K562 (cell line): ENCODE measurements at regions not wholly inside any gene's neighbourhood (a gene's known extent, or its start where the extent isn't known, plus 50 kb on each side); places are given as distances from the start of the nearest gene placed in this dataset.

Source experiments
- EHMT2 ChIP-seq: fragments of 450-650 bp; IDR thresholded peaks from 2 replicates; pipeline ENCODE4 v1.6.1; 2018; ENCODE audit warnings: antibody characterized with exemption
- KDM2B ChIP-seq: fragments of 250-450 bp; sonication (Bioruptor Pico); IDR thresholded peaks from 2 replicates; pipeline ENCODE4 v1.8.0; 2021; ENCODE audit warnings: mild to moderate bottlenecking, moderate library complexity
- MAFF ChIP-seq: IDR thresholded peaks from 2 replicates; pipeline ENCODE4 v1.6.1; 2012; ENCODE audit warnings: low read length, improper control_type of control experiment
- MYNN ChIP-seq, 2 experiments: sonication (generic); formaldehyde crosslinking in 1 of 2; IDR thresholded peaks; 2 replicates each; pipeline versions ENCODE4 v1.5.0 to v1.6.1; 2016 to 2020; ENCODE audit warnings: antibody characterized with exemption in 1 of 2, missing genetic modification reagents in 1 of 2
- NFRKB ChIP-seq: fragments of 450-650 bp; IDR thresholded peaks from 2 replicates; pipeline ENCODE4 v1.6.1; 2016; ENCODE audit warnings: low read depth
- NRF1 ChIP-seq, 2 experiments: fragments of 450-650 bp; IDR thresholded peaks in 1 of 2; conservative IDR thresholded peaks in 1 of 2; 2 replicates each; pipeline ENCODE4 v1.6.1; 2014; ENCODE audit warnings: mild to moderate bottlenecking in 2 of 2
- PML ChIP-seq: IDR thresholded peaks from 2 replicates; pipeline ENCODE4 v1.6.1; 2012; ENCODE audit warnings: low read length, inconsistent platforms
- POLR2A ChIP-seq: fragments of 450-650 bp; conservative IDR thresholded peaks from 2 replicates; pipeline ENCODE4 v1.6.1; 2016
- POLR3G ChIP-seq: IDR thresholded peaks from 2 replicates; pipeline ENCODE4 v1.6.1; 2011; ENCODE audit not compliant: insufficient read length, insufficient replicate concordance; ENCODE audit errors: extremely low read depth
- PYGO2 ChIP-seq: fragments of 450-650 bp; IDR thresholded peaks from 2 replicates; pipeline ENCODE4 v1.6.1; 2016; ENCODE audit warnings: mild to moderate bottlenecking, missing genetic modification characterization, moderate library complexity, missing compliant biosample characterization
- RAD21 ChIP-seq, 2 experiments: fragments of 250-450 bp in 1 of 2; fragments of 450-650 bp in 1 of 2; sonication (Bioruptor Pico) in 1 of 2; formaldehyde crosslinking in 1 of 2; IDR thresholded peaks in 1 of 2; conservative IDR thresholded peaks in 1 of 2; 2 replicates each; pipeline versions ENCODE4 v1.4.0 to v1.8.0; 2020 to 2022; ENCODE audit warnings: mild to moderate bottlenecking in 2 of 2, moderate library complexity in 1 of 2
- RFX1 ChIP-seq: fragments of 450-650 bp; IDR thresholded peaks from 2 replicates; pipeline ENCODE4 v1.6.1; 2016; ENCODE audit warnings: mild to moderate bottlenecking, moderate library complexity
- TAF1 ChIP-seq: IDR thresholded peaks from 2 replicates; pipeline ENCODE4 v1.6.1; 2011; ENCODE audit warnings: mild to moderate bottlenecking, low read length, moderate library complexity; ENCODE audit not compliant: insufficient read depth, control insufficient read depth, severe bottlenecking; ENCODE audit errors: extremely low read depth
- ZBTB1 ChIP-seq: sonication (generic); formaldehyde crosslinking; IDR thresholded peaks from 2 replicates; pipeline ENCODE4 v1.8.1; 2023; ENCODE audit warnings: missing genetic modification reagents, low read depth, mild to moderate bottlenecking, borderline replicate concordance
- TF ChIP-seq, protein P1 (sequence below): sonication (generic); formaldehyde crosslinking; IDR thresholded peaks from 2 replicates; pipeline ENCODE4 v1.8.0; 2022; ENCODE audit warnings: missing genetic modification reagents, mild to moderate bottlenecking, borderline replicate concordance
- TF ChIP-seq, protein P2 (sequence below): fragments of 450-650 bp; conservative IDR thresholded peaks from 2 replicates; pipeline ENCODE4 v1.6.1; 2016; ENCODE audit warnings: missing genetic modification characterization, low read depth, mild to moderate bottlenecking, control low read depth, missing compliant biosample characterization
- TF ChIP-seq, protein P3 (sequence below): fragments of 450-650 bp; IDR thresholded peaks from 2 replicates; pipeline ENCODE4 v1.6.1; 2017; ENCODE audit warnings: antibody characterized with exemption
- TF ChIP-seq, protein P4 (sequence below): fragments of 450-650 bp; IDR thresholded peaks from 2 replicates; pipeline ENCODE4 v1.6.1; 2017; ENCODE audit warnings: antibody characterized with exemption, mild to moderate bottlenecking
- TF ChIP-seq, protein P5 (sequence below): sonication (generic); formaldehyde crosslinking; IDR thresholded peaks from 2 replicates; pipeline ENCODE4 v1.8.0; 2022; ENCODE audit warnings: mild to moderate bottlenecking, missing genetic modification reagents

DNA sequence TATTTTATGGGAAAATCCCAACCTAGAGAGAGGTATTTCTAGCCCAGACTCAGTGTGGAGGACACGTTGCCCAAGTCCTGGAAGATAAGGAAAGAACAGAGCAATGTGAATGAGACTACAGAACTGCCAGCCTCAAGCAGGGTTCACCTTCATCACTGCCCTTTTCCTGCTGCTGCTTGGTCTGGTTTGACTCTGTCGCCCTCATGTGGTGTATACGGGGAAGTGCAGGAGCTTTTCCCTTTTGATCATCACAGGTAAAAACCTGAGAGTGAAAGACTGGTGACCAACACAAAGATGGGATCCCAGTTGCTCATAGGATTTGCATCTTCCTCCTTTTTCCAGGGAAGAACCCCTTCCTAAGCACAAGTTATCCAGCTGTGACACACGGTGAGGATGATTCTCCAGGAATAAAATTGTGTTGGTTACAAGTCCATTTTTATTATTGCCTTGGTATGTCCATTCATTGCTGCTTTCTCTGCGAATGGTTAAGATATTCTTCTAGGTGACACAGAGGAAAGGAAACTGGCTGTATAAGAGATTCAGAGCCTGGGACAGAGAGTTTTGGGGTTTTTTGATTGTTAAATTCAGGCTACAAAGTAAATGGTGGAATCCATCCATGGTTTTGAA, 89.5 kb upstream of the CD53 start (continued):
- no peak for TF ChIP-seq RFX1
- 0 out of 2 replicates have a peak, but pooled peaks have one; percentile 24 for TF ChIP-seq EHMT2
- TF ChIP-seq KDM2B (CRISPR knock-in tag): no peak
- TF ChIP-seq, protein P1, sequence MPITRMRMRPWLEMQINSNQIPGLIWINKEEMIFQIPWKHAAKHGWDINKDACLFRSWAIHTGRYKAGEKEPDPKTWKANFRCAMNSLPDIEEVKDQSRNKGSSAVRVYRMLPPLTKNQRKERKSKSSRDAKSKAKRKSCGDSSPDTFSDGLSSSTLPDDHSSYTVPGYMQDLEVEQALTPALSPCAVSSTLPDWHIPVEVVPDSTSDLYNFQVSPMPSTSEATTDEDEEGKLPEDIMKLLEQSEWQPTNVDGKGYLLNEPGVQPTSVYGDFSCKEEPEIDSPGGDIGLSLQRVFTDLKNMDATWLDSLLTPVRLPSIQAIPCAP (CRISPR knock-in tag): no peak
- TF ChIP-seq NRF1 (conservative IDR thresholded peaks at IDR 0.05 in 1 of 2, IDR thresholded peaks at IDR 0.05 in 1 of 2): no peak
- TF ChIP-seq, protein P2, sequence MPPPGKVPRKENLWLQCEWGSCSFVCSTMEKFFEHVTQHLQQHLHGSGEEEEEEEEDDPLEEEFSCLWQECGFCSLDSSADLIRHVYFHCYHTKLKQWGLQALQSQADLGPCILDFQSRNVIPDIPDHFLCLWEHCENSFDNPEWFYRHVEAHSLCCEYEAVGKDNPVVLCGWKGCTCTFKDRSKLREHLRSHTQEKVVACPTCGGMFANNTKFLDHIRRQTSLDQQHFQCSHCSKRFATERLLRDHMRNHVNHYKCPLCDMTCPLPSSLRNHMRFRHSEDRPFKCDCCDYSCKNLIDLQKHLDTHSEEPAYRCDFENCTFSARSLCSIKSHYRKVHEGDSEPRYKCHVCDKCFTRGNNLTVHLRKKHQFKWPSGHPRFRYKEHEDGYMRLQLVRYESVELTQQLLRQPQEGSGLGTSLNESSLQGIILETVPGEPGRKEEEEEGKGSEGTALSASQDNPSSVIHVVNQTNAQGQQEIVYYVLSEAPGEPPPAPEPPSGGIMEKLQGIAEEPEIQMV (tag): no peak
- TF ChIP-seq, protein P3, sequence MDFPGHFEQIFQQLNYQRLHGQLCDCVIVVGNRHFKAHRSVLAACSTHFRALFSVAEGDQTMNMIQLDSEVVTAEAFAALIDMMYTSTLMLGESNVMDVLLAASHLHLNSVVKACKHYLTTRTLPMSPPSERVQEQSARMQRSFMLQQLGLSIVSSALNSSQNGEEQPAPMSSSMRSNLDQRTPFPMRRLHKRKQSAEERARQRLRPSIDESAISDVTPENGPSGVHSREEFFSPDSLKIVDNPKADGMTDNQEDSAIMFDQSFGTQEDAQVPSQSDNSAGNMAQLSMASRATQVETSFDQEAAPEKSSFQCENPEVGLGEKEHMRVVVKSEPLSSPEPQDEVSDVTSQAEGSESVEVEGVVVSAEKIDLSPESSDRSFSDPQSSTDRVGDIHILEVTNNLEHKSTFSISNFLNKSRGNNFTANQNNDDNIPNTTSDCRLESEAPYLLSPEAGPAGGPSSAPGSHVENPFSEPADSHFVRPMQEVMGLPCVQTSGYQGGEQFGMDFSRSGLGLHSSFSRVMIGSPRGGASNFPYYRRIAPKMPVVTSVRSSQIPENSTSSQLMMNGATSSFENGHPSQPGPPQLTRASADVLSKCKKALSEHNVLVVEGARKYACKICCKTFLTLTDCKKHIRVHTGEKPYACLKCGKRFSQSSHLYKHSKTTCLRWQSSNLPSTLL: no peak
- TF ChIP-seq MYNN (IDR thresholded peaks at IDR 0.05): no peak
- no peak for TF ChIP-seq MYNN (CRISPR knock-in tag; IDR thresholded peaks at IDR 0.05)
- TF ChIP-seq ZBTB1 (CRISPR knock-in tag): no peak
- TF ChIP-seq PML: no peak
- no peak for TF ChIP-seq TAF1
- no peak for TF ChIP-seq POLR3G
- no peak for TF ChIP-seq POLR2A
- TF ChIP-seq PYGO2 (tag): no peak
- no peak for TF ChIP-seq MAFF
- TF ChIP-seq, protein P4, sequence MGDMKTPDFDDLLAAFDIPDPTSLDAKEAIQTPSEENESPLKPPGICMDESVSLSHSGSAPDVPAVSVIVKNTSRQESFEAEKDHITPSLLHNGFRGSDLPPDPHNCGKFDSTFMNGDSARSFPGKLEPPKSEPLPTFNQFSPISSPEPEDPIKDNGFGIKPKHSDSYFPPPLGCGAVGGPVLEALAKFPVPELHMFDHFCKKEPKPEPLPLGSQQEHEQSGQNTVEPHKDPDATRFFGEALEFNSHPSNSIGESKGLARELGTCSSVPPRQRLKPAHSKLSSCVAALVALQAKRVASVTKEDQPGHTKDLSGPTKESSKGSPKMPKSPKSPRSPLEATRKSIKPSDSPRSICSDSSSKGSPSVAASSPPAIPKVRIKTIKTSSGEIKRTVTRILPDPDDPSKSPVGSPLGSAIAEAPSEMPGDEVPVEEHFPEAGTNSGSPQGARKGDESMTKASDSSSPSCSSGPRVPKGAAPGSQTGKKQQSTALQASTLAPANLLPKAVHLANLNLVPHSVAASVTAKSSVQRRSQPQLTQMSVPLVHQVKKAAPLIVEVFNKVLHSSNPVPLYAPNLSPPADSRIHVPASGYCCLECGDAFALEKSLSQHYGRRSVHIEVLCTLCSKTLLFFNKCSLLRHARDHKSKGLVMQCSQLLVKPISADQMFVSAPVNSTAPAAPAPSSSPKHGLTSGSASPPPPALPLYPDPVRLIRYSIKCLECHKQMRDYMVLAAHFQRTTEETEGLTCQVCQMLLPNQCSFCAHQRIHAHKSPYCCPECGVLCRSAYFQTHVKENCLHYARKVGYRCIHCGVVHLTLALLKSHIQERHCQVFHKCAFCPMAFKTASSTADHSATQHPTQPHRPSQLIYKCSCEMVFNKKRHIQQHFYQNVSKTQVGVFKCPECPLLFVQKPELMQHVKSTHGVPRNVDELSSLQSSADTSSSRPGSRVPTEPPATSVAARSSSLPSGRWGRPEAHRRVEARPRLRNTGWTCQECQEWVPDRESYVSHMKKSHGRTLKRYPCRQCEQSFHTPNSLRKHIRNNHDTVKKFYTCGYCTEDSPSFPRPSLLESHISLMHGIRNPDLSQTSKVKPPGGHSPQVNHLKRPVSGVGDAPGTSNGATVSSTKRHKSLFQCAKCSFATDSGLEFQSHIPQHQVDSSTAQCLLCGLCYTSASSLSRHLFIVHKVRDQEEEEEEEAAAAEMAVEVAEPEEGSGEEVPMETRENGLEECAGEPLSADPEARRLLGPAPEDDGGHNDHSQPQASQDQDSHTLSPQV: no peak
- peak; percentile 75 to 91 for TF ChIP-seq RAD21 (CRISPR knock-in tag; conservative IDR thresholded peaks at IDR 0.05 in 1 of 2, IDR thresholded peaks at IDR 0.05 in 1 of 2)
- TF ChIP-seq, protein P5, sequence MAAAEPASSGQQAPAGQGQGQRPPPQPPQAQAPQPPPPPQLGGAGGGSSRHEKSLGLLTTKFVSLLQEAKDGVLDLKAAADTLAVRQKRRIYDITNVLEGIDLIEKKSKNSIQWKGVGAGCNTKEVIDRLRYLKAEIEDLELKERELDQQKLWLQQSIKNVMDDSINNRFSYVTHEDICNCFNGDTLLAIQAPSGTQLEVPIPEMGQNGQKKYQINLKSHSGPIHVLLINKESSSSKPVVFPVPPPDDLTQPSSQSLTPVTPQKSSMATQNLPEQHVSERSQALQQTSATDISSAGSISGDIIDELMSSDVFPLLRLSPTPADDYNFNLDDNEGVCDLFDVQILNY (CRISPR knock-in tag): no peak
- no peak for TF ChIP-seq NFRKB
